ENCODE measurements at regions not wholly inside any gene's neighbourhood (a gene's known extent, or its start where the extent isn't known, plus 50 kb on each side); places are given as distances from the start of the nearest gene placed in this dataset.

- TF ChIP-seq CTCF (conservative IDR thresholded peaks at IDR 0.05; ENCODE audit: low read length) = peak; percentile 62
- H3K4me3 ChIP-seq (ENCODE audit: low read length) = no peak overlapping the region
- peak; percentile 27 for DNase-seq (ENCODE audit: low read depth)
Observed at GRCh38 chr12:126784328-126784921, 1482.5 kb upstream of the TMEM132C start.

GRCh38 chr12:126789963-126790362, 1477.0 kb upstream of the TMEM132C start:
- no peak for TF ChIP-seq CTCF (conservative IDR thresholded peaks at IDR 0.05; ENCODE audit: low read length)
- no peak overlapping the region for H3K4me3 ChIP-seq (ENCODE audit: low read length)
- DNase-seq (ENCODE audit: low read depth) = no peak

GRCh38 chr12:126791122-126791521, 1475.8 kb upstream of the TMEM132C start:
- DNase-seq (ENCODE audit: low read depth) = no peak
- TF ChIP-seq CTCF (conservative IDR thresholded peaks at IDR 0.05; ENCODE audit: low read length) = no peak

GRCh38 chr12:126792411-126792810, 1474.6 kb upstream of the TMEM132C start:
- DNase-seq (ENCODE audit: low read depth) = no peak
- no peak overlapping the region for H3K4me3 ChIP-seq (ENCODE audit: low read length)

More at GRCh38 chr12:126791122-126791521, 1475.8 kb upstream of the TMEM132C start:
- no peak overlapping the region for H3K4me3 ChIP-seq (ENCODE audit: low read length)

GRCh38 chr12:126797525-126797924, 1469.4 kb upstream of the TMEM132C start:
- no peak overlapping the region for H3K4me3 ChIP-seq (ENCODE audit: low read length)
- no peak for DNase-seq (ENCODE audit: low read depth)
- no peak for TF ChIP-seq CTCF (conservative IDR thresholded peaks at IDR 0.05; ENCODE audit: low read length)

More at GRCh38 chr12:126792411-126792810, 1474.6 kb upstream of the TMEM132C start:
- TF ChIP-seq CTCF (conservative IDR thresholded peaks at IDR 0.05; ENCODE audit: low read length) = no peak

GRCh38 chr12:126798449-126798848, 1468.5 kb upstream of the TMEM132C start:
- no peak overlapping the region for H3K4me3 ChIP-seq (ENCODE audit: low read length)
- TF ChIP-seq CTCF (conservative IDR thresholded peaks at IDR 0.05; ENCODE audit: low read length) = no peak
- DNase-seq (ENCODE audit: low read depth) = no peak

- DNase-seq (ENCODE audit: low read depth) = no peak
- no peak for TF ChIP-seq CTCF (conservative IDR thresholded peaks at IDR 0.05; ENCODE audit: low read length)
- H3K4me3 ChIP-seq (ENCODE audit: low read length) = no peak overlapping the region
Observed at GRCh38 chr12:126807312-126807865, 1459.6 kb upstream of the TMEM132C start.

All from AG10803 (cell line).